ENCODE measurements at regions not wholly inside any gene's neighbourhood (a gene's known extent, or its start where the extent isn't known, plus 50 kb on each side); places are given as distances from the start of the nearest gene placed in this dataset.
"Not testable (repeated sequence)": the region's sequence is repeated elsewhere in the genome, so short reads cannot be mapped to it uniquely, and the experiment has no call there.

DNA sequence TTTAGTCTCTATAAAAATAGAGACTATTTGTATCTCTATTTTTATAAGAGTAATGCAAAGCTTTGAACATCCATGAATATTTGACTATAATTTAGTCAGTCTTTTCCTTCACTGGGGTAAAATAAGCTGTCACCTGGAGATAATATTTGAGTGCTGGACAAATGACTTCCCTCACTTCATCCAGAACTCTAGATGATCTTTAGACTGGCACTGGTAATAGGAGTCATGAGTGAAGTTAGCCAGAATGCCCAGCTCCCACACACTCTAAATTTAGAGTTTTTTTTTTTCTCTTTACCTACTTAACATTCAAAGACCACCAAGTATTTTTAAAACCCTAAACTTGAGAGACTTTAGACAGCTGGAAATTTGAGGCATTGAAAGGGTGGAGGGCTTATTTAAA lies 100.7 kb downstream of the LSMEM1 start:
- Histone ChIP-seq H3K36me3 (no peaks in the 10 kb centered on the region), H3K9me3 (no peaks in the 10 kb centered on the region), H3K4me3 (no peak overlapping the region), H3K27me3 (no peaks in the 10 kb centered on the region)
- DNase-seq: no peak

- no peaks in the 10 kb centered on the region for H3K9me3 ChIP-seq
- no peak for DNase-seq
- H3K36me3 ChIP-seq: no peaks in the 10 kb centered on the region
- H3K4me3 ChIP-seq: no peak overlapping the region
- no peaks in the 10 kb centered on the region for H3K27me3 ChIP-seq
Observed at GRCh38 chr7:112584290-112584689, 103.5 kb downstream of the LSMEM1 start.

- H3K9me3 ChIP-seq: no peaks in the 10 kb centered on the region
- H3K4me3 ChIP-seq: no peak overlapping the region
- H3K36me3 ChIP-seq: no peaks in the 10 kb centered on the region
- no peaks in the 10 kb centered on the region for H3K27me3 ChIP-seq
- no peak for DNase-seq
Observed at GRCh38 chr7:112587504-112587903, 106.7 kb downstream of the LSMEM1 start.

DNA sequence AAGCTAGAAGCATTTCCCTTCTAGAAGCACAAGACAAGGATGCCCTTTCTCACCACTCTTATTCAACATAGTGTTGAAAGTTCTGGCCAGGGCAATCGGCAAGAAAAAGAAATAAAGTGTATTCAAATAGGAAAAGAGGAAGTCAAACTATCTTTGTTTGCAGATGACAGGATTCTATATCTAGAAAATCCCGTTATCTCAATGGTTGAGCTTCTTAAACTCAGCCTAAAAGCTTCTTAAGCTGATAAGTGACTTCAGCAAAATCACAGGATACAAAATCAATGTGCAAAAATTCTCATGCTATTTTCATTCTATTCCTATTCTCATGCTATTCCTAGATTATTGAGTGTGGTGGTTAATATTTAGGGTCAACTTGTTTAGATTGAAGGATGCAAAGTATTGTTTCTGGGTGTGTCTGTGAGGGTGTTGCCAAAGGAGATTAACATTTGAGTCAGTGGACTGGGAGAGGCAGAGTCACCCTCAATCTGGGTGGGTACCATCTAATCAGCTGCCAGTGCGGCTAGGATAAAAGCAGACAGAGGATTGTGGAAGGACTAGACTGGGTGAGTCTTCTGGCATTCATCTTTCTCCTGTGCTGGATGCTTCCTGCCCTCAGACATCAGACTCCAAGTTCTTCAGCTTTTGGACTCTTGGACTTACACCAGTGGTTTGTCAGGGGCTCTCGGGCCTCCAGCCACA lies 111.9 kb downstream of the LSMEM1 start:
- DNase-seq, H3K36me3 ChIP-seq, H3K9me3 ChIP-seq, H3K27me3 ChIP-seq, H3K4me3 ChIP-seq: not testable (repeated sequence)

DNA sequence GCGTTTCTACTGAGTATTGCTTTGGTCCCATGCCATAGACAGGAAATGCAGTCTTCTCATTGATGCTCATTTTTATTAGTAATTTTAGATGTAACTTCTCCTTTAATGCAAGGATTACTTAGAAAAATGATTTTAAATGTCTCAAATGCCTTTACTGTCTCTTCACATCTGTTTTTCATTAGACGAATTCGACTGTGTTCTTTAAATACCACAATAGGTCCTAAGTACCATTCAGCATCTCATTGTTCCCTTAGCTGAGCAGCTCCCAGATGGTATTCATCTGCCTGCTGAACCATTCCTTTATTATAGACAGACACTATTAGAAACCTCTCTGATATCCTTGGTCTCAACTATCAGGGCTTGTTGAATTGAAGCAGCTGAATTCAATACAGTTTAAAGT lies 113.6 kb downstream of the LSMEM1 start:
- Histone ChIP-seq H3K9me3 (no peaks in the 10 kb centered on the region), H3K27me3 (no peaks in the 10 kb centered on the region), H3K36me3 (no peaks in the 10 kb centered on the region), H3K4me3 (no peak overlapping the region)
- DNase-seq: no peak

- H3K36me3 ChIP-seq: no peaks in the 10 kb centered on the region
- H3K9me3 ChIP-seq: no peaks in the 10 kb centered on the region
- H3K4me3 ChIP-seq: no peak overlapping the region
- no peaks in the 10 kb centered on the region for H3K27me3 ChIP-seq
- no peak for DNase-seq
Observed at GRCh38 chr7:112596260-112596659, 115.5 kb downstream of the LSMEM1 start.

- no peaks in the 10 kb centered on the region for H3K27me3 ChIP-seq
- peak; percentile 8 for DNase-seq
- no peak overlapping the region for H3K4me3 ChIP-seq
- H3K36me3 ChIP-seq: no peaks in the 10 kb centered on the region
- H3K9me3 ChIP-seq: no peaks in the 10 kb centered on the region
Observed at GRCh38 chr7:112596981-112597380, 116.2 kb downstream of the LSMEM1 start.

GRCh38 chr7:112603673-112604072 lies 122.9 kb downstream of the LSMEM1 start:
- Histone ChIP-seq H3K9me3 (no peaks in the 10 kb centered on the region), H3K36me3 (no peaks in the 10 kb centered on the region), H3K4me3 (no peak overlapping the region), H3K27me3 (no peaks in the 10 kb centered on the region)
- no peak for DNase-seq

DNA sequence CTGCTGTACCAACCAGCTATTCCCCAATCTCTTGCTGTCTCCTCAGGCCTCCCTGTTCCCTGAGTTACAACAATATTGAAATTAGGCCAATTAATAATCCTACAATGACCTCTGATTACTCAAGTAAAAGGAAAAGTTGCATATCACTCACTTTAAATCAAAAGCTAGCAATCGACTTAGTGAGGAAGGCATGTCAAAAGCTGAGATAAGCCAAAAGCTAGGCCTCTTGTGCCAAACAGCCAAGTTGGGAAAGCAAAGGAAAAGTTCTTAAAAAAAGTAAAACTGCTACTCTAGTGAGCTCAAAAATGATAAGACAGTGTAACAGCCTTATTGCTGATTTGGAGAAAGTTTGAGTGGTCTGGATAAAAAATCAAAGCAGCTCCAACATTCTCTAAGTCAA lies 129.8 kb downstream of the LSMEM1 start:
- Histone ChIP-seq H3K4me3 (no peak overlapping the region), H3K27me3 (no peaks in the 10 kb centered on the region), H3K36me3 (no peaks in the 10 kb centered on the region), H3K9me3 (no peaks in the 10 kb centered on the region)
- DNase-seq: no peak

GRCh38 chr7:112615701-112616100 lies 134.9 kb downstream of the LSMEM1 start:
- Histone ChIP-seq H3K27me3 (no peaks in the 10 kb centered on the region), H3K4me3 (no peak overlapping the region), H3K36me3 (no peaks in the 10 kb centered on the region), H3K9me3 (no peaks in the 10 kb centered on the region)
- DNase-seq: no peak

DNA sequence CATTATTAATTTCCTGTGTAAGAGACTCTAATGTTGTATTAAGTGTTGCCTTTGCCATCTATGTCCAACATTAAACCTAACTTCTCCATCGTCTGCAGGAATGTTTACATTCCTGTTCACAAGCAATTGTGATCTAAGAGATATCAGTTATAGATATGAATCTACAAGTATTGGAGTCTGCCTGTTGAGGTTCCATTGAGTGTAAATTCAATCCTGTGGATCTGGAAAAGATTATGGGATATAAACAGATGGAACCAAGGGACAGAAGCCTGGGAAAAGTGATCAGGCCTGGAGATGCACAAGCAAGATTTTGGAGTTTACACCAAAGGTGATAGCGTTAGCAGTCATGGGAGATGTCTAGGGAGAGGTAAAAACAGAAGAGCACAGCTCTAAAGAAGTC lies 135.5 kb downstream of the LSMEM1 start:
- H3K36me3 ChIP-seq: no peaks in the 10 kb centered on the region
- no peaks in the 10 kb centered on the region for H3K9me3 ChIP-seq
- H3K4me3 ChIP-seq: no peak overlapping the region
- DNase-seq: no peak
- H3K27me3 ChIP-seq: no peaks in the 10 kb centered on the region

DNA sequence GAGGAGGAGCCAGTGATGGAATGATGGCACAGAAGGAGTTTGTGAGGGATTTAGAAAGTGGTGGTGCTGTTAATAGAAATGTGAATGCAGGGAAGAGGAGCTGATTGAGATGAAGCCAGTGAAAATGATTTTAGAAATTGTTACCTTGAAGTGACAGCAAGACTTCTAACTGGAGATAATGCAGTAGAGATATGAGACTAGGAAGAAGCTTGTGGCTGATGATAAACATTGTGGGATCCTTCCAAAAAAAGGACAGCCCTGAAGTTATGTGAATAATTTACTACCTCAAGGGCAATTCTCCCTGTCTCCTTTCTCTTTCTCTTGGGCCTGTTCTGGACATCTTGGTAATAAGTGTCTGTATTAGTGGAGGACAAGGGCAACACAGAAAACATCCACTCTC lies 138.6 kb downstream of the LSMEM1 start:
- no peaks in the 10 kb centered on the region for H3K27me3 ChIP-seq
- H3K4me3 ChIP-seq: no peak overlapping the region
- no peak for DNase-seq
- no peaks in the 10 kb centered on the region for H3K9me3 ChIP-seq
- H3K36me3 ChIP-seq: no peaks in the 10 kb centered on the region

- no peaks in the 10 kb centered on the region for H3K36me3 ChIP-seq
- H3K4me3 ChIP-seq: no peak overlapping the region
- H3K9me3 ChIP-seq: no peaks in the 10 kb centered on the region
- H3K27me3 ChIP-seq: no peaks in the 10 kb centered on the region
- DNase-seq: no peak
Observed at GRCh38 chr7:112622159-112622715, 141.4 kb downstream of the LSMEM1 start.

DNA sequence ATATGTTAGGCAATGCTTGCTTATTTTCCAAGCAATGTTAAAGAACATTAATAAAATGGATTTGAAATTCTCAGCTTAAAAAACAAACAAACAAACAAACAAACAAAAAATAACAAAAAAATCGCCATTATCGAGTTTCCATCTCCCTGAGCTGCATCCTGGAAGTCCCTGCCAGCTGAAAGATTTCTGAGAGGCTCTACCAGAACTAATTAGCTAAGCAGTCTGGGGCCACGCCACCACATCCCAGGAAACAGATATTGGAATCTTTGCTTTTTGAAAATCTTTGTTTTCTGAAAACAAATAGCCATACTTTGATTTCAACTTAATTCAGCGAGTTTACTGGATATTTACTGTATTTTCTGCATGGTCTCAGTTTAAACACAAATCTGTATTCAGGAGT lies 143.6 kb downstream of the LSMEM1 start:
- H3K4me3 ChIP-seq: no peak overlapping the region
- no peaks in the 10 kb centered on the region for H3K27me3 ChIP-seq
- no peaks in the 10 kb centered on the region for H3K9me3 ChIP-seq
- no peak for DNase-seq
- no peaks in the 10 kb centered on the region for H3K36me3 ChIP-seq

- no peaks in the 10 kb centered on the region for H3K36me3 ChIP-seq
- no peak overlapping the region for H3K4me3 ChIP-seq
- no peaks in the 10 kb centered on the region for H3K27me3 ChIP-seq
- no peak for DNase-seq
- H3K9me3 ChIP-seq: no peaks in the 10 kb centered on the region
Observed at GRCh38 chr7:112630565-112630964, 149.8 kb downstream of the LSMEM1 start.

DNA sequence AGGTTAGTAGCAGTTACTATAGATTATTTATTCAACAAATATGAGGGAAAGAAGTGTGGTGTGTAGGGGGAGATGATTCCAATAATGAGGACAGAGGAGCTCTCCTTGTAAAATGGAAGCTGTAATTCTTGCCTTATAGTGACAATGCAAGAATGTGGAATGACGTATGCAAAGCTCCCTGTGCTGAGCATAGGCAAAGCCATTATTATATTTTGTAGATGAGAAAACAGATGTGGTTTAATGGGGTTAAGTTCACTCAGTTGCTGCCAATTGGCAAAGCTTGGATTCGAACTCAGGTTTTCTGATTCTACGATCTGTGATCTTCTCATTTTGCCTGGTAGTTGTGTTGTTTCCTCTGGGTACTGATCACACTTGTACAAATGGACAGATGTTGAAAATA lies 153.3 kb downstream of the LSMEM1 start:
- Histone ChIP-seq H3K36me3 (no peaks in the 10 kb centered on the region), H3K4me3 (no peak overlapping the region), H3K9me3 (no peaks in the 10 kb centered on the region), H3K27me3 (no peaks in the 10 kb centered on the region)
- no peak for DNase-seq

- Histone ChIP-seq H3K36me3 (no peaks in the 10 kb centered on the region), H3K27me3 (no peaks in the 10 kb centered on the region), H3K4me3 (no peak overlapping the region), H3K9me3 (no peaks in the 10 kb centered on the region)
- DNase-seq: no peak
Observed at GRCh38 chr7:112635742-112636141, 154.5 kb downstream of the TMEM168 start.

DNA sequence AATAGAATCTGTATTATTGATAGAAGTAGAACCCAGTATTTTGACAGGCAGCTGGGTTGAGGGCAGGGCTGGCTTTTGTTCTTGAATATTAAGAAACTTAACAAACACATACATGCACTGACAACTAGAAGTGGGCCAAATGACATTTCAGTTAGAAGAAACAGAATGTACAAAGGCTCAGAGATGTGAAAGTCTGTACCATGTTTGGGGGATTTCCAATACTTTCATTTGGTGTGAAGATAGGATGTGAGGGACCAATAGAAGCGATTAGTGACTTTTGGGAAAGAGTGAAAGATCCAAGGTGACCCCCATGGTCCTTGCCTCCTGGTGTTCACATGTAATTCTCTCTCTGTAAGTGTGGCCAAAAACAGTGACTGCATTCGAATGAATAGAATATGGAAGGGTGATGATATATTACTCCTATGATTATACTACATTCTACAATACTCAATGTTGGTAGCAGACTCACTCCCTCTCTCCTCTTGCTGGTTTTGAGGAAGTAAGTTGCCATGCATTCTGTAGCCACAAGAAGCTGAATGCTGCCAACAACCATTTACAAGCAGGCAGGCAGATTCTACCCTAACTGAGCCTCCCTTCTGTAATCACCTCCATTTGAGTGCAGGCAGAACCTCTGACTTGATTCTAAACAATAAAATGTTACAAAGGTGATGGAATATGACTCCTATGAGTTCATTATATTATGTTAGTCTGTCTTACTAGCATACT lies 151.4 kb downstream of the TMEM168 start:
- Histone ChIP-seq H3K4me3 (no peak overlapping the region), H3K36me3 (no peaks in the 10 kb centered on the region), H3K27me3 (no peaks in the 10 kb centered on the region), H3K9me3 (no peaks in the 10 kb centered on the region)
- DNase-seq: no peak

All from MG63 (cell line).